ENCODE measurements at regions not wholly inside any gene's neighbourhood (a gene's known extent, or its start where the extent isn't known, plus 50 kb on each side); places are given as distances from the start of the nearest gene placed in this dataset.

DNA sequence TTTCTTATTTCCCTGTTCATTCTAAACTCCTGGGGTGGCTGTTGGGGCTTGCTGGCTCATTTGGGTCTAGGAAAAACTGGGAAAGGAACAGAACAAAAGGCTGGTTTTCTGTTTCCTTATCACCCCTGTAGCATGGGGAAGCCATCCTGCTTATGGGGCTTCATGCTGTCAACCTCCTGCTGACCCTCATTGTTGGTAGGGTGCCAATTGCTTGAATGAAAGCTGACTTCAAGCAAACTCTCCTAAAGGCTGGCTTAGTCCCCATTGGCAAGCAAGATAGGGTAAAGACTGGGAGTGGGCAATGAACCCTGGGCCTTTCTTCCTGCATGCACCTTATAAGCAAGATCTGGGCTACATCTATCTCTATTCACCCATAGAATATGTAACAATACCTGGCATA, 511.6 kb downstream of the DMAC1 start:
- no peak overlapping the region for H3K4me3 ChIP-seq (ENCODE audit: low read length)
- Mint-ChIP-seq H3K4me1 (peaks cover 3 to 4% of the 10 kb centered on the region in 2 donors), H3K36me3 (no peaks in the 10 kb centered on the region), H3K4me3 (no peak overlapping the region), H3K27me3 (ENCODE audit: low read depth in 2 of 2) (peaks cover 21 to 46% of the 10 kb centered on the region in 2 donors), H3K27ac (no peak overlapping the region), H3K9me3 (no peaks in the 10 kb centered on the region)
- peaks cover 5% of the 10 kb centered on the region for H3K27me3 ChIP-seq (ENCODE audit: control insufficient read depth, insufficient read depth, low read length)
- intact Hi-C loops (cut with micrococcal nuclease), result no loop called here
- no peaks in the 10 kb centered on the region for H3K36me3 ChIP-seq (ENCODE audit: control insufficient read depth, insufficient read depth, low read length)
- peaks cover 3% of the 10 kb centered on the region for H3K4me1 ChIP-seq (ENCODE audit: control insufficient read depth, insufficient read depth, low read length)
- no peak overlapping the region for H3K27ac ChIP-seq (ENCODE audit: low read length)
- DNase-seq, result no peak
- TF ChIP-seq, protein P1, sequence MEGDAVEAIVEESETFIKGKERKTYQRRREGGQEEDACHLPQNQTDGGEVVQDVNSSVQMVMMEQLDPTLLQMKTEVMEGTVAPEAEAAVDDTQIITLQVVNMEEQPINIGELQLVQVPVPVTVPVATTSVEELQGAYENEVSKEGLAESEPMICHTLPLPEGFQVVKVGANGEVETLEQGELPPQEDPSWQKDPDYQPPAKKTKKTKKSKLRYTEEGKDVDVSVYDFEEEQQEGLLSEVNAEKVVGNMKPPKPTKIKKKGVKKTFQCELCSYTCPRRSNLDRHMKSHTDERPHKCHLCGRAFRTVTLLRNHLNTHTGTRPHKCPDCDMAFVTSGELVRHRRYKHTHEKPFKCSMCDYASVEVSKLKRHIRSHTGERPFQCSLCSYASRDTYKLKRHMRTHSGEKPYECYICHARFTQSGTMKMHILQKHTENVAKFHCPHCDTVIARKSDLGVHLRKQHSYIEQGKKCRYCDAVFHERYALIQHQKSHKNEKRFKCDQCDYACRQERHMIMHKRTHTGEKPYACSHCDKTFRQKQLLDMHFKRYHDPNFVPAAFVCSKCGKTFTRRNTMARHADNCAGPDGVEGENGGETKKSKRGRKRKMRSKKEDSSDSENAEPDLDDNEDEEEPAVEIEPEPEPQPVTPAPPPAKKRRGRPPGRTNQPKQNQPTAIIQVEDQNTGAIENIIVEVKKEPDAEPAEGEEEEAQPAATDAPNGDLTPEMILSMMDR (IDR thresholded peaks at IDR 0.05), result no peak
- ATAC-seq, result no peak
- no peaks in the 10 kb centered on the region for H3K9me3 ChIP-seq (ENCODE audit: control insufficient read depth, insufficient read depth, low read length)

DNA sequence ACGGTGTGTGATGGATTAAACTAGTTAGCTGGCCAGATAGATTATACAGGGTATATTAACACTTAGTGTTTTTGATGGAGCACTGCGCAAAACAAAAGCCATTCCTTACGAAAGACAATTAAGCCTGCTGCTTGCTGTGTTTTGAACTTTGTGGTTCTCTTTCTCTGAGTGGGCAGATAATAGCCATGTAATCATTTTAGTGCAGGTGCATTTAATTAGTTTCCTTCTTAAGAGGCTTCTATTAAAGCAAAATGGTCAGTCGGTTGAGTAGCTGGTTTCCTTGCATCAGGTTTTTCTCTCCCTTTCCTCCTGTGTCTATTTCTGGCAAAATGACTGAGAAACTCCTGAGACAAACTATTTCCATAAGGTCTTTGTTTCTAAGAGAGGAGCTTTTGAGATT, 512.5 kb downstream of the DMAC1 start:
- Histone ChIP-seq H3K27ac (ENCODE audit: low read length) (no peak overlapping the region), H3K9me3 (ENCODE audit: control insufficient read depth, insufficient read depth, low read length) (no peaks in the 10 kb centered on the region), H3K4me1 (ENCODE audit: control insufficient read depth, insufficient read depth, low read length) (no peaks in the 10 kb centered on the region), H3K27me3 (ENCODE audit: control insufficient read depth, insufficient read depth, low read length) (peaks cover 5% of the 10 kb centered on the region), H3K36me3 (ENCODE audit: control insufficient read depth, insufficient read depth, low read length) (no peaks in the 10 kb centered on the region), H3K4me3 (ENCODE audit: low read length) (no peak overlapping the region)
- H3K36me3 Mint-ChIP-seq, result no peaks in the 10 kb centered on the region
- H3K4me3 Mint-ChIP-seq, result no peak overlapping the region
- TF ChIP-seq, protein P1 (IDR thresholded peaks at IDR 0.05), result no peak
- WGBS (ENCODE audit: insufficient coverage), result 79% methylated on average over 4 of the region's 4 CpGs
- no peak for ATAC-seq
- no peak for DNase-seq
- H3K9me3 Mint-ChIP-seq, result peaks cover 0 to 2% of the 10 kb centered on the region in 2 donors
- H3K27ac Mint-ChIP-seq, result no peak overlapping the region
- H3K27me3 Mint-ChIP-seq (ENCODE audit: low read depth in 2 of 2), result peaks cover 21 to 53% of the 10 kb centered on the region in 2 donors
- no peaks in the 10 kb centered on the region for H3K4me1 Mint-ChIP-seq
- intact Hi-C loops (cut with micrococcal nuclease), result no loop called here

DNA sequence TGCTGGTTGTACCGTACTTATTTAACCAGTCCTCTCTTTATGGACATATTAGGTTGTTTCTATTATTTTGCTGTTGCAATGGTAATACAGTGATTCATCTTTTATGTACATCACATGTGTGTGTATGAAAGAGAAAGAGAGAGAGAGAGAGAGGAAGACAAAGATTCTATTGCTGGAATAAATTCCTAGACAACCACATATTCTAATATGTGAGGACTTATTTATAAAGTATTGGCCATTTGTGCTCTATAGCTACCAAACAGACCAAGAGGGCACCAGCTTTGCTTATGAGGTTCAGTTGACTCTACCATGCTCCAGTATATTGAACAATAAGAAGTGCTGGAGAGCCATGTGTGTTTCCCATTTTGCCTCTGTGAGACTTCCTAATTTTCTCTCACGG, 513.5 kb downstream of the DMAC1 start:
- TF ChIP-seq, protein P1 (IDR thresholded peaks at IDR 0.05), result no peak
- Histone ChIP-seq H3K36me3 (ENCODE audit: control insufficient read depth, insufficient read depth, low read length) (no peaks in the 10 kb centered on the region), H3K4me3 (ENCODE audit: low read length) (no peak overlapping the region), H3K27me3 (ENCODE audit: control insufficient read depth, insufficient read depth, low read length) (peaks cover 5% of the 10 kb centered on the region), H3K4me1 (ENCODE audit: control insufficient read depth, insufficient read depth, low read length) (no peaks in the 10 kb centered on the region), H3K27ac (ENCODE audit: low read length) (no peak overlapping the region), H3K9me3 (ENCODE audit: control insufficient read depth, insufficient read depth, low read length) (no peaks in the 10 kb centered on the region)
- intact Hi-C loops (cut with micrococcal nuclease), result no loop called here
- 17% methylated on average over 1 of the region's 2 CpGs for WGBS (ENCODE audit: insufficient coverage)
- DNase-seq (no peak), ATAC-seq (no peak)
- H3K4me1 Mint-ChIP-seq, result no peaks in the 10 kb centered on the region
- peaks cover 19 to 61% of the 10 kb centered on the region in 2 donors for H3K27me3 Mint-ChIP-seq (ENCODE audit: low read depth in 2 of 2)
- peaks cover 0 to 2% of the 10 kb centered on the region in 2 donors for H3K9me3 Mint-ChIP-seq
- H3K4me3 Mint-ChIP-seq, result no peak overlapping the region
- H3K36me3 Mint-ChIP-seq, result no peaks in the 10 kb centered on the region
- no peak overlapping the region for H3K27ac Mint-ChIP-seq

DNA sequence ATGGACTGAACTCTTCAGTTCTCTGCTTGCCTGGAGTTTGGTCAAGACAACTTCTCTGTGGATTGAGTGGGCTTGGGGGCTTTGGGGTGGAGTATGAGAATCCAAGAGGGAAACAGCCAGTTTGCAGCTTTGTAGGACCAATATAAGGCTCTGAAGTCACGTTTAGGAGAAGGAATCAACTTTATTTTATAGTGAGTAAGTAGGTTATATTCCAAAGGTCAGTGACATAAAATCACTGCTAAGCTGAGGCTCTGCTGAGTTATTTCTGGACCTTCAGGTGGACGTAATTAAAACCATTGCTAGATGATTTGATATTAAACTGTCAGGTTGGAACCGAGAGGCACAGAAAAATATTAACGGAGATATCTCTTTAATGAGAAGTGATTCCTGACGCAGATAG, 514.4 kb downstream of the DMAC1 start:
- peaks cover 4 to 5% of the 10 kb centered on the region in 2 donors for H3K9me3 Mint-ChIP-seq
- intact Hi-C loops (cut with micrococcal nuclease), result no loop called here
- no peak for ATAC-seq
- no peak overlapping the region for H3K4me3 Mint-ChIP-seq
- H3K4me1 Mint-ChIP-seq, result no peaks in the 10 kb centered on the region
- H3K27ac Mint-ChIP-seq, result no peak overlapping the region
- no peak for DNase-seq
- peaks cover 3% of the 10 kb centered on the region for H3K27me3 ChIP-seq (ENCODE audit: control insufficient read depth, insufficient read depth, low read length)
- WGBS (ENCODE audit: insufficient coverage), result 80% methylated on average over 5 of the region's 5 CpGs
- no peaks in the 10 kb centered on the region for H3K36me3 ChIP-seq (ENCODE audit: control insufficient read depth, insufficient read depth, low read length)
- H3K27ac ChIP-seq (ENCODE audit: low read length), result no peak overlapping the region
- TF ChIP-seq, protein P1 (IDR thresholded peaks at IDR 0.05), result no peak
- H3K36me3 Mint-ChIP-seq, result no peaks in the 10 kb centered on the region
- no peaks in the 10 kb centered on the region for H3K4me1 ChIP-seq (ENCODE audit: control insufficient read depth, insufficient read depth, low read length)
- H3K9me3 ChIP-seq (ENCODE audit: control insufficient read depth, insufficient read depth, low read length), result no peaks in the 10 kb centered on the region
- peaks cover 26 to 67% of the 10 kb centered on the region in 2 donors for H3K27me3 Mint-ChIP-seq (ENCODE audit: low read depth in 2 of 2)
- no peak overlapping the region for H3K4me3 ChIP-seq (ENCODE audit: low read length)
